VCaP (cell line): ENCODE measurements at regions not wholly inside any gene's neighbourhood (a gene's known extent, or its start where the extent isn't known, plus 50 kb on each side); places are given as distances from the start of the nearest gene placed in this dataset.
A peak's percentile ranks its signal among the peaks of the same experiment; 100 is the strongest.

Experiments used
- H3K27ac ChIP-seq: fragments of 450-650 bp; 2 replicates; pipeline ENCODE4 v1.5.1; 2017
- CTCF ChIP-seq: fragments of 450-650 bp; conservative IDR thresholded peaks from 2 replicates; pipeline ENCODE4 v1.5.1; 2017; ENCODE audit warnings: mild to moderate bottlenecking, moderate library complexity

GRCh38 chr4:148828291-148828690 lies 386.1 kb upstream of the NR3C2 start:
- TF ChIP-seq CTCF = no peak
- H3K27ac ChIP-seq = no peak overlapping the region

GRCh38 chr4:148827781-148828180 lies 385.6 kb upstream of the NR3C2 start:
- no peak overlapping the region for H3K27ac ChIP-seq
- no peak for TF ChIP-seq CTCF

- peak overlapping the region; percentile 25 for H3K27ac ChIP-seq
- TF ChIP-seq CTCF = no peak
Observed at GRCh38 chr4:148823419-148823769, 381.2 kb upstream of the NR3C2 start.

GRCh38 chr4:148822572-148823418 lies 380.6 kb upstream of the NR3C2 start:
- H3K27ac ChIP-seq = peak overlapping the region; percentile 25
- no peak for TF ChIP-seq CTCF

- no peak for TF ChIP-seq CTCF
Observed at GRCh38 chr4:148814030-148814429, 371.8 kb upstream of the NR3C2 start.

GRCh38 chr4:148813289-148813688 lies 371.1 kb upstream of the NR3C2 start:
- H3K27ac ChIP-seq = no peak overlapping the region
- TF ChIP-seq CTCF = no peak

More at GRCh38 chr4:148814030-148814429, 371.8 kb upstream of the NR3C2 start:
- no peak overlapping the region for H3K27ac ChIP-seq

GRCh38 chr4:148812101-148812500 lies 369.9 kb upstream of the NR3C2 start:
- no peak overlapping the region for H3K27ac ChIP-seq
- no peak for TF ChIP-seq CTCF
